ENCODE measurements at regions not wholly inside any gene's neighbourhood (a gene's known extent, or its start where the extent isn't known, plus 50 kb on each side); places are given as distances from the start of the nearest gene placed in this dataset.
A peak's percentile ranks its signal among the peaks of the same experiment; 100 is the strongest.

GRCh38 chr1:168918860-168919741 lies 187.4 kb upstream of the ATP1B1 start:
- no peak for DNase-seq (ENCODE audit: low spot score)

DNA sequence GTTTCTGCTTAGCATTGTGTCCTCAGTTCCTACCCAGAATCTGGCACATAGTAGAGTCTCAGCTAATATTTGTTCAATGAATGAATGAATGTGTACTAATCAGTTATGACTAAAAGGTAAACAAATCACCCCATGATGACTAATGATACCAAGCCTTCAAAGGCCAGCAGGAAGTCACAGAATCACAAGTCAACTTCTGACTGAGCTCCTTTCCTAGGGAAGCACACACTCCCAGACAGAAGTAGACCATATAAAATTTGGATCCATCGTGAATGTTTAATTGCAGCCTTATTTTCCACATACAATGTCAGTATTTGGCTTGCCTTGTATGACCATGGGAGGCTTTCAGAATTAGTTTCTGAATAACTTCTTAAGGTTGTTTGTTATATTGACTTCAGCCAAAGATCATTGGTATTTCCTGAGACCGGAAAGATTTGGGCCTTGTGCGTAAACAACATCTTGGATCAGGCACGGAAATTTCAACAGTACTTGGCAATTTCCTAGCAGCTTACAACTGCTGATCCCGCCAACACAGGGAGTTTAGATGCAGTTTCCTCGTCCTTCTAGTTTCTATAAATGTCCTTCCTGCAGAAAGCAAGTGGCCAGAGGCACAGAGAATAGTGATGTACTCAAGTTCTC lies 185.9 kb upstream of the ATP1B1 start:
- DNase-seq (ENCODE audit: low spot score): peak; percentile 7

GRCh38 chr1:168921629-168922028 lies 184.9 kb upstream of the ATP1B1 start:
- no peak for DNase-seq (ENCODE audit: low spot score)

DNA sequence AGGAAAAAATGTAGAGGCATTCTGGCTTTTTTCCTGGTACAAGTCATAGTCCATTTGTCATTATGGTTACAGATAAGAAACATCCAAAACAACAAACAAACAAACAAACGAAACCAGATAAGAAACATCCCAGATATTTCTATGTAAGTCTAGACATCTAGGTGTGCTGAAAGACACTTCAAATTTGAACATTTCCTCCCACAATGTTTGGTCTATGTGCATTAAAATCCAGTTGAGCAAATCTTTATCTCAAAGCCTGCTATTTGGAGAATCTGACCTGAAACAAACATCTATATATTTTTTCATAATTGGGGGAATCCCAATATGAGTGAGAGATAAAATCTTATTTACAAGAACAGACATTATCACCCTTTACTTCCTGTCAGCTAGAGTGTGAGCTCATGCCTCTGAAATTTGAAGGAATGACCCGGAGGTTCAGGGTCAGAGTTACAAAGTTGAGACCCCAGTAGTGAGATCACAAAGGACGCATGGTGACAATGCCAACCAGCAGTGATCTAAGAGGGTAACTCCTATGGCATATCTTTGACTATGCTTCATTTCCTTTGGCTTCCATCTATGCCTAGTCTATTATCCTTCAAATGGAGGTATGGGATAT lies 182.9 kb upstream of the ATP1B1 start:
- DNase-seq (ENCODE audit: low spot score): no peak

DNA sequence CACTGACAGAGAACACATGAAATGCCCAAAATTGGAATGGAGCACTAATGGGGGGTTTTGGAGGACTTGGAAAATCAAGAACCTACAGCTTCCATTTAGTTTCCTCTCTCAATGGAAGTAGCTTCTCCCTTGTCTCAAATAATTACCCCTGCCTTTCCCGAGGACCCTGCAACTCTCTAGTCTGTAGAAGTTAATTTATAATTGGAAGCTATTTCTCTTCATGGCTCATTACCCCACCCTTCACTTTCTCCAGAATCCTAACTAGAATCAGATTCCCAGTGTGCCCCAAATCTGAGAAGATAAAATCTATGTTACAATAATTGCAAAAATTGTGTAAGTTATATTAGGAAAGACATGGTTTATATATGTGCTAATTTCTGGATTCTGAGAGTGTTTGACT lies 181.5 kb upstream of the ATP1B1 start:
- no peak for DNase-seq (ENCODE audit: low spot score)

- no peak for DNase-seq (ENCODE audit: low spot score)
Measured at GRCh38 chr1:168926236-168926635, 180.3 kb upstream of the ATP1B1 start.

- no peak for DNase-seq (ENCODE audit: low spot score)
Measured at GRCh38 chr1:168932539-168932938, 174.0 kb upstream of the ATP1B1 start.

DNA sequence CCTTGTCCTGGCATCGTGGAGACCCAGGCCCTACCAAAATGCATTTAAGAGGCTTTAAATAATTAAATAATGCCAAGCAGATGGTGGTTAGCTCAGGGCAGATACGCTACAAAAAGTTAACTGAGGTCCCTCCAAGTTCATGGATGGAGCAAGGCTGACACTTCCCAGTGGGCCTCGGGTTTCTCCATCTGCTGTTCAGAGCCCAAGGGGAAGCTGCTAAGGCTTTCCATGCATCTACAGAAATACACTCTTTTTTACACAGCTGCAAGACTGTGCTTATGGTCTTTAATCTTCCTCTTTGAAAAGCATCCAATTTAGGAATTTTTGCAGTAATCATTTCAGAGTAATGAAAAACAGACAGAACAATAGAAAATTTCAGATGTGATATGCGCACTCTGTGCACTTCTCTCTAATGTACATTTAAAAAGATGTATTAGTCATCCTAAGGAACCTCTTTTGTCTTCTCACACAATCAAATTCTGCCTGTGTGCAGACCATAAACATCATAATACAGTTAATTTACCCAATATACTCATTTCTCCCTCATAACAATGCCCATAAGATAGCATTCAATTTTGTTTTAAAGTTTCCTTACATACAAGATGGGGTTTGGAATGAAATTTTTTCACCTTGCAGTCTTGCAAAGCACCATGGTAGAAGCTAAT lies 173.2 kb upstream of the ATP1B1 start:
- no peak for DNase-seq (ENCODE audit: low spot score)

DNA sequence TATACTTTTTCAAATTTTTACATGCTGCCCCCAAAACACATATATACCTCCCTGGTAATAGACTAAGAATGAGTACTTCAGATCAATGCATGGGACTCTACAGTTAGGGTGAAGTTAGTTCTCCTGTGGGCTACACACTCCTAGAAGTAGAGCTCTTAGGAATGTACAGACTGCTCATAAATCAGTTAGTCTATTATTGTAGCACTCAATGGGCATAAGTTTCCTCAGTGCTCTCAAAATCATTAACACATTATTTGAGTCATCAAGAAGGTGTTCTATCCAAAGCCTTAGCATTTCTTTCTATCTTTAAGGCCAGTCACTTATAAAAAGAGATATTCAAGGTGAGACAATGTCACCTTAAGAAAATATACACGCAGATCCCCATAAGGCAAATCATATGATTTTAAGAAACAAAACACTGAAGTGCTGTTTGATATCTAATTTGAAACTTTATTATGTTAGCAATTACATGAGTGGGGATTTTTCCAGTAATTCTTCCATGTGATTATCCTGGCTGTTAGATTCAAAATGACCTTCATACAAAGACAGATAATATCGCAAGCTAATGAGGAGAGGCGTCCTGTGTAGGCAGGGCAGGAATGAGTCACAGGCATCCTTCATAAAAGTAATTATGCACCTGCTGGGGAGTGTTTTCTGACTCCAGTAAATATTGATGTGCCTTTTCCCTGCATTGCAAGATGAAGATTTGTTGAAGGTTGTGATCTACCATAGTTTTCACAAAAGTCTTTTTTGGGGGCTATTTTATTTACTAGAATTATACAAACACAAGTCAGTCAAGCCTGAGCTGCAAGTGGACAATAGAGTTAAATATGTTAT lies 167.2 kb upstream of the ATP1B1 start:
- DNase-seq (ENCODE audit: low spot score): peak; percentile 52

GRCh38 chr1:168939947-168940223 lies 166.6 kb upstream of the ATP1B1 start:
- no peak for DNase-seq (ENCODE audit: low spot score)

DNA sequence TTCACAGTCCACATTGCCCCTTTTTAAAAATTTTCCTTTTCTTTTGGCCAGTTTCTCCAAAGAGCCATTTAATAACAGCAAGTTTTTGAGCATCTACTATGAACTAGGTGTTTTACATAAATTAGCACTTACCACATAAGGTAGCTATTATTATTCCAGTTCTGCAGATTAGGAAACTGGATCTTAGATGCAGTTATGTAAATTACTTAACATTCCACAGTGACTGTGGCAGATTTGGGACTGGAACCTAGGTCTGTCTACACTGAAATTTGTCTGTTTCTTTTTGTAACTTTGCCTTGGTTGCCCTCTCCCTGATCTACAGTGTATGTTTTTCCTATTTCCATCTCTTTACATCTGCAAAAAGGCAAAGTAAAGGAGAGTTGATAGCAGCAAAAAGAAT lies 164.8 kb upstream of the ATP1B1 start:
- DNase-seq (ENCODE audit: low spot score): no peak

GRCh38 chr1:168942165-168942564 lies 164.3 kb upstream of the ATP1B1 start:
- DNase-seq (ENCODE audit: low spot score): no peak

DNA sequence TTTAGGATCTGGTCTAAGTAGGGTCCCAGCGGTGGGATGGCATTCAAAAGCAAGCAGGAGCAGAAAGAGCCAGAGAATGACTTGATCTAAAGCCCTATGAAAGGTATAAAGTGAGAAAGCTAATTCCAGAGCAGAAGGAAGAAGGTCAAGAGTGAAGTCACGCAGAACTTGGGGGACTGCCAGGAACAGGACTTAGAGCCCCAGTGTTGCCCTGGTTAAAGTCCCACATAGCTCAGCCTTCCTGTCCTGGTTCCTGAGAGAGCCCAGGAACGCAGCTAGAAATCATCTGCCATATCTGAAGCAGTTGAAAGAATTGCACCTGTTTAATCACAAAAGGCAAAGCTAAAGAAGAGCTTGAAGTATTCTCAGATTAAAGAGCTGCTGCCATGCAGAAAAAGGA lies 160.6 kb upstream of the ATP1B1 start:
- DNase-seq (ENCODE audit: low spot score): no peak

DNA sequence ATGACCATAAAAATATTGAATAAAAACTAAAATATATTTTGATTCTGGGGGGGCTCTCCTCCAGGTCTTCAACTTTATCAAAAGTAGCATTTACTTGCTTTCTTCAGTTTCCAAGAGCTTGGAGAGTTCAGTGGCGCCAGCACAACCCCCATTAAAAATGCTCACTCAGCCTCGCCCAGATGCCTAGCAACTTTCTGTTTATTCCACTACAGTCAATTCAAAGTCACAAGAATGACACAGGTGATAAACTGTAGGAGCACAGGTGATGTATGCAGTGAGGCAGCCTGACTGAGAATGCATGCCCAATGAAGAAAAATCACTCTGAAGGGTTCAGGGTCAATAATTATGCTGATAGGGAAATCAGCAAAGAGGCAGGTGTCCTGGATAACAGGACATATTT lies 159.4 kb upstream of the ATP1B1 start:
- DNase-seq (ENCODE audit: low spot score): no peak

- DNase-seq (ENCODE audit: low spot score): no peak
Measured at GRCh38 chr1:168949672-168950071, 156.8 kb upstream of the ATP1B1 start.

- no peak for DNase-seq (ENCODE audit: low spot score)
Measured at GRCh38 chr1:168957818-168958217, 148.7 kb upstream of the ATP1B1 start.

DNA sequence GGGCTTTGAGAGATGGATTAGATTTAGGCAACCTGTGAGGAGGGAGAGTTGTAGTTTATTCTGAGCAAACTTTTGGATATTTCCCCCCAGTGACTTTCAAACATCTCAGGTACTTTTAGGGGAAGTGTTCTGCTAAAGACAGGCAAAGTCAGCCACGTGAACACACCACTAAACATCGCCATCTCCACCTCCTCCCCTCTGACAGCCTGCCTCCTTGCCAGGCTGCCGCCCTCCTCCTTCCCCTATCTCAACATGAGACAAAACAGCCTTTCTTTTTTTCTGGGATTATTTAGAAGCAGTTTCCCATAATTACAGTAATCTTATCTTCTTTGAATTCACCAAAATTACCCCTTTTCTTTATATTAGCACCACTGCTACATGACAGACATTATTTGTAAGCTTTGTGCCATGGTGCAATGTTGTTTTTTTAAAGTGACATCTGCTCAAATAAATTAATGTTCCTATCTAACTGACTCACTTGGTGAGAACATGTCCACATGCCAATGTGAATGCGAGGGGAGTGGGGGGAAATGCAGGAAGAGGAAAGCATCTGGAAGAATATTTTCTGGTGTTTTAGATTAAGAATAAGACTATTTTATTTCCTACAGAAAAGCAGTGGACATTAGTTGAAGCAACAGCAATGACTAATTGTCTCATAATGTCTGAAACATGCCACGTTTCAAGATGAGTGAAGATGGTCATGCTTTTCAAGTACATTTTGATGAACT lies 147.8 kb upstream of the ATP1B1 start:
- no peak for DNase-seq (ENCODE audit: low spot score)

DNA sequence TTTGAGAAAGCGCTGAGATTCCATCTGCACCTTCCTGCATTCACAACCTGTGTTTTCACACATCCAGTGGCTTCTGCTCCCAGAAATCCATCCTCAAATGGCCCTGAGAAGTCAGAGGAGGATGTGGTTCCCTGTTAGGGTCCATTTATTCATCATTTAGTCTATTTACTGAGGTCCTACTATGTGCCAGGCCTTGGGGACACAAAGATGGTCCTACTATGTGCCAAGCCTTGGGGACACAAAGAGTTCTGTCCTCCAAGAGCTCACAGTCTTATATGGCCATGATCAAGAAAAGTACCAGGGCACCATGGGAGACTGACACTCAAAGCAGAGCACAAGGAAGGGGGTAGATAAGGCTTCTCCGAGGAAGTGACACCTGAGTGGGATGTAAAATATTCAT lies 147.1 kb upstream of the ATP1B1 start:
- no peak for DNase-seq (ENCODE audit: low spot score)

DNA sequence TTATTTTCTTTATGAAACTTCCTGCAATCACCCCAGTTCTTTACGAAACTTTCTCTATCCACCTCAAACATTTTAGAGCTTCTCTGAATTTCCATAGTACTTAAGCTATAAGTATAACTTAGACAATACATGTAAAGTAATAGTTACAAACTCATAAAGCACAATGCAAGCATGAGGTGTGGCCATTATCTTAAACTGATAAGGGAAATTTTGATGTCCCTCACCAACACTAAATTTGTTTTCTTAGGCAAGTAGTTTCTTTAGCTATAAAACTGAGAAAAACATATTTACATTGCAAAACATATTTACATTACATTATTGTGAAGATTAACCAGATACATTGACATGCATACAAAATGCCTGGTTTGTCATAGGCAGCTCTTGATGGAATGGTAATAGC lies 146.4 kb upstream of the ATP1B1 start:
- no peak for DNase-seq (ENCODE audit: low spot score)

DNA sequence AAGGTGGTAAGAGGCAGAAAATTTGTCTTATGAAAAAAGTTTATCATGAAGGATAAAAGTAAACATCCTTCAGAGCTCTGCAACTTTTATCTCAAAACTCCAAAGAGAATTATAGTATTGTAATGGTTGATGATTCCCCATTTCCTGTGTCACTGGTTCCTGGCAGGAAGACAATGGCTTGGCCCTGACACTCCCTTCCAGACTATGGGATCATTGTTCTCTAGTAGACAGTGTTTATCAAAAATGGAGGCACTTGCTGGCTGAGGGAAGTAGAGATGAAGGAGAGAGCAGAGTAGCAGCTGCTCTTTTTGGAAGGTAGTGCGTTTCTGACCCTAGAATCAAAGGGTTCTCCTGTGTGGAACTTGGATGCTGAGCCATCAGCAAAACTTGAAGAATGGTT lies 145.9 kb upstream of the ATP1B1 start:
- DNase-seq (ENCODE audit: low spot score): no peak

- no peak for DNase-seq (ENCODE audit: low spot score)
Measured at GRCh38 chr1:168963601-168964000, 142.9 kb upstream of the ATP1B1 start.
